Astrocyte of the spinal cord (primary cell): ENCODE measurements at regions not wholly inside any gene's neighbourhood (a gene's known extent, or its start where the extent isn't known, plus 50 kb on each side); places are given as distances from the start of the nearest gene placed in this dataset.

Experiments
- DNase-seq: peaks from one replicate; pipeline ENCODE4 v3.0.0; 2011; ENCODE audit warnings: low read depth, low spot score
- H3K4me3 ChIP-seq: 2 replicates; pipeline ENCODE4 v1.5.1; 2011; ENCODE audit warnings: low read depth, mild to moderate bottlenecking, low read length, moderate library complexity
- CTCF ChIP-seq: IDR thresholded peaks from 2 replicates; pipeline ENCODE4 v1.5.1; 2012; ENCODE audit warnings: low read depth, mild to moderate bottlenecking, low read length, inconsistent platforms
- in situ Hi-C: cut with HindIII; loops from 2 replicates; pipeline ENCODE4 v1.10.0; 2017; ENCODE audit warnings: low sequenced_read_pairs

GRCh38 chr10:128995676-128996075 is 471.4 kb upstream of the MGMT start:
- in situ Hi-C loops = no loop called here
- H3K4me3 ChIP-seq = no peak overlapping the region
- no peak for DNase-seq
- no peak for TF ChIP-seq CTCF

- in situ Hi-C loops = no loop called here
Measured at GRCh38 chr10:128996092-128996491, 470.9 kb upstream of the MGMT start.

GRCh38 chr10:128998101-128998805 is 468.8 kb upstream of the MGMT start:
- TF ChIP-seq CTCF = no peak
- in situ Hi-C loops = no loop called here
- no peak overlapping the region for H3K4me3 ChIP-seq
- DNase-seq = no peak

More at GRCh38 chr10:128996092-128996491, 470.9 kb upstream of the MGMT start:
- TF ChIP-seq CTCF = no peak
- DNase-seq = no peak
- no peak overlapping the region for H3K4me3 ChIP-seq

- TF ChIP-seq CTCF = no peak
- DNase-seq = no peak
- no peak overlapping the region for H3K4me3 ChIP-seq
- in situ Hi-C loops = no loop called here
Measured at GRCh38 chr10:129004398-129004797, 462.6 kb upstream of the MGMT start.

- TF ChIP-seq CTCF = no peak
- H3K4me3 ChIP-seq = no peak overlapping the region
- DNase-seq = no peak
- in situ Hi-C loops = no loop called here
Measured at GRCh38 chr10:129005080-129005479, 462.0 kb upstream of the MGMT start.

- no peak overlapping the region for H3K4me3 ChIP-seq
- in situ Hi-C loops = no loop called here
- TF ChIP-seq CTCF = no peak
- no peak for DNase-seq
Measured at GRCh38 chr10:129005804-129006203, 461.2 kb upstream of the MGMT start.
